Inflammatory macrophage treated with lipopolysaccharide for 1 hour (primary cell): ENCODE measurements at regions not wholly inside any gene's neighbourhood (a gene's known extent, or its start where the extent isn't known, plus 50 kb on each side); places are given as distances from the start of the nearest gene placed in this dataset.
A peak's percentile ranks its signal among the peaks of the same experiment; 100 is the strongest.

Experiments
- DNase-seq, 2 donors: peaks; one replicate each; pipeline ENCODE4 v3.0.0-alpha.2; 2020 to 2022

- no peak for DNase-seq
Observed at GRCh38 chr9:695252-695651, 146.2 kb upstream of the DMRT1 start.

DNA sequence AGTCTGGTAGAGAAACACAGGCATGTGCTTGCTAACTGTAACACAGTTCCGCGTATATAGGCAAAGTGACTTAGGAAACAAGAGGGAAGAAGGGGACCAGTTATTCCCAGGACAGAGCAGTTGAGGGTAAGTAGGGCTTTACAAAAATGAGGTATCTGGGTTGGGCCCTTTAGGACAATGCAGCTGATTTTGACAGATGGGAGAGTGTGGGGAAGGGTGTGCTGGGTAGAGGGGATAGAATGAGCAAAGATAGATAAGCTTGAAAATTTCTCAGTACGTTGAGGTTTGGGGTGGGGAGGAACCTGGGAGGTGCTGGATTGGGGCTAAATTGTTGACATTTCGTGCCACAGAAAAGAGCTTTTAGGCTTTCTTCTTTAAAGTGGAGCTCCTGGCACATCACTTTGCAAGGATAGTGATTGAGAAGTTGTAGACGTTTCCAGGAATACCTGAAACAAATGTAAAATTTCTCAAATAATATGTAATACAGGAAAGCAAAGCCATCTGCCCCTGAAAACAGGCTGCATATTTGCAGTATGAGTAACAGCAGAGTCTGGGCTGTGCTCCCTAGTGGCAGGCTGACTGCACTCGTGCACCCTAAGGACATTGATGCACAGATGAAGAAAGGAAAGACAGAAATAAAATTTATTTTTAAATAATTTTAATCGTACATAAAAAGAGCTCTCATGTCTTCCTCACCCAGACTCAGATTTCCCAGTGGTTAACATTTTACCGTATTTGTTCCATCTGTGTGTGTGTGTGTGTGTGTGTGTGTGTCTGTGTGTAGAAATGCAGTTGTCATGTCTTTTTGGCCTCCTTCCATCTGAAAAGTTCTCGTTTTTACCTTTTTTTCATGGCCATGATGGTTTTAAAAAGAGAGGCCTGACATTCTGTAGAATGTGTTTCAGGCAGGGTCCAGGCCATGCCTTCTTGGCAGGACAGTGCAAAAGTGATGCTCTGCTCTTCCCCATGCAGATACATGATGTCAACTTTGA, 144.9 kb upstream of the DMRT1 start:
- no peak for DNase-seq

GRCh38 chr9:698276-698675, 143.2 kb upstream of the DMRT1 start:
- DNase-seq: no peak

DNA sequence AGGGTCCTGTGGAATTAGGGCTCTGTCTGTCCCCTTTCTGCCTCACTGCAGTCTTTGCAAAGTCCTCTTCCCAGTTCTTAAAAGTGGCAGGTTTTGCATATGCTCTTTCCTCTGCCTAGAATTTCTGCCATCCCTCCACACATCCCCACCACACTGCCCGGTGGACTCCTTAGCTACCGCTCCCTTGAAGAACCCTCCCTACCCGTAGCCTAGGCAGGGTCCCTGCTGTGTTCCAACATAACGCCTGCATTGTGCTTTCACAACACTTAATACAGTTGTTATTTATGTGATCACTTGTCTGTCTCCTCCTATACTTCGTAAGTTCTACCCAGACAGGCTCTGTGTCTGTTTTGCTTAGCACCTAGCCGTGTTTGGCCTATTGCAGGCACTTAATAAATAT, 142.5 kb upstream of the DMRT1 start:
- DNase-seq: no peak

DNA sequence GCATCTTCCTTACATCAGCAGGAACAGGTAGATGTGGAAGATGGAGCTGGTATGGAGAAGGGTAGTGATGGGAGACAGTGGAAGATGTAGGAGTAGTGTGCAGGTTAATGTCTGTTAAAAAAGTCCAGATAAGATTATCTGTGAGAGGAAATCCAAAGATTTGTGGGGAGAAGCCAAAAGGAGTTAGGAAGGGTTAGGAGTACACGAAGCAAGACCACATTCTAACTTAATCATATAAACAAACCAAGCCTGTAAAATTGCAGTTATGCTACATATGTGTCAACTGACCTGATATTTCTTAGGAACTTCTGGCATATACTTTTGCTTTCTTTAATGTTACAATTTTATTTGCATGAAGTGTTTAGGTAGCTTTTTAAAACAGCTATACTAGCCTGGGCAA, 142.1 kb upstream of the DMRT1 start:
- no peak for DNase-seq

- no peak for DNase-seq
Observed at GRCh38 chr9:700365-701282, 140.9 kb upstream of the DMRT1 start.

DNA sequence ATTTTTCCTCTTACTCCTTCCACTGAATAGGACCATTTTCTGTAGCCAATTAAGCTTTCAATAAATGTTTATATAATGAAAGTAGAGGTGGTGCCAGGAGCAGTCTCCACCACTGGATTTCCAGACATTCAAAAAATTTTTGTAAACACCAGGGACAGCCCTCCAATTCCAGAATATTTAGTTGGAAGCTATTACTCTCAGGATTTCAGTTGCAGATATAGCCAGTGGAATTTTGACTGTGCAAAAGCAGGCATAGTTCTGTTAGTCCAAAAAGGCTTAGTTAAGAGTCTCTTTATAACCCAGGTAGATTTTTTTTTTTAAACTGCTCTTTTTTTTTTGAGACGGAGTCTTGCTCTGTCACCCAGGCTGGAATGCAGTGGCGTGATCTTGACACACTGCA, 138.1 kb upstream of the DMRT1 start:
- no peak for DNase-seq

GRCh38 chr9:706073-706472, 135.4 kb upstream of the DMRT1 start:
- no peak for DNase-seq

- DNase-seq: peak; percentile 67 to 71
Observed at GRCh38 chr9:706606-707459, 134.7 kb upstream of the DMRT1 start.

GRCh38 chr9:708182-708550, 133.3 kb upstream of the DMRT1 start:
- DNase-seq: no peak

DNA sequence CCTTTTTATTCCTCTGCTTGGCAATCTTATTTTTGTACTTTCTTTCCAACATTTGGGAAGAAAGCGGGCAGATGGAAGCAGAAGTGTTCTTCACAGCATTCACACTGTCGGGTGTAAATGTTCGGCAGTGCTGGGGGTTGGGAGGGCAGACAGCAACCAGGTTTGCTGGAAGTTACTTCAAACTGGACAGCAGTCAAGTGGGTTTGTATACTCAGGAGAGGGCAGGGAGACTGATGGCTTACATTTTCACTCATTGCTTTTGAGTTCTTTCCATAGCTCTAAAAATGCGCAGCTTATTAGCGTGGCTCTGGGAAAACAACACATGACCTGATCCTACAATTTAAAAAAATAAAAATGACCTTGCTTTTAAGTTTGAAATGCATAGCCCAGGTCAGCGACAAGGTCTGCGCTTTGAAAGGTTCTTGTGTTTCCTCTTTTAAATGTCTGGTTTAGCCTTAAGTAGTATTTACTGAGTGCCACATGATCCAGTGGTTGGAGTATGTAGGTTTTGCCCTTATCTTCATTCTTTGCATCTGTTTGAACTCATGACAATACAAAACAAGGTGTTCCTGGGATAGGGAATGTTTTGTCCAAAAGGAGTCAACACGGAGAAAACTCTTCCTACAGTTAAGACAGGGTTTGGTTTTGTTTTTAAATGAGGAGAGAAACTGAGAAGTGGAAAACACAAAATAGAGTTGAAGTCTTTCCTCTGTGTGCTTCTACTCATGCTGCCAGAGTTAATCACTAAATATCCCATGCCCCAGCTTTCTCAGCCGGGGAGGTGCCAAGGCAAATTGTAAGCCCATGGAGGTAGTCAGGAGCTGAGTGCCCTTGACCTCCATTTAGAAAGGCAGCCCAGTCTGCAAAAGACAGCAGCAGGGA, 132.7 kb upstream of the DMRT1 start:
- no peak for DNase-seq

- DNase-seq: no peak
Observed at GRCh38 chr9:710951-711745, 130.3 kb upstream of the DMRT1 start.

- DNase-seq: no peak
Observed at GRCh38 chr9:711761-712553, 129.5 kb upstream of the DMRT1 start.

DNA sequence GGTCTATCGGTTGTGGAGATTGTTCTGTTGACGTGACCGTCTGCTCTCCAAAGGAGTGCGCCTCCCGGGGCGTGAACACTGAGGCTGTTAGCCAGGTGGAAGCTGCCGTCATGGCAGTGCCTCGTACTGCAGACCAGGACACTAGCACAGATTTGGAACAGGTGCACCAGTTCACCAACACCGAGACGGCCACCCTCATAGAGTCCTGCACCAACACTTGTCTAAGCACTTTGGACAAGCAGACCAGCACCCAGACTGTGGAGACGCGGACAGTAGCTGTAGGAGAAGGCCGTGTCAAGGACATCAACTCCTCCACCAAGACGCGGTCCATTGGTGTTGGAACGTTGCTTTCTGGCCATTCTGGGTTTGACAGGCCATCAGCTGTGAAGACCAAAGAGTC, 128.9 kb upstream of the DMRT1 start:
- DNase-seq: no peak

GRCh38 chr9:713091-713490, 128.4 kb upstream of the DMRT1 start:
- DNase-seq: no peak

DNA sequence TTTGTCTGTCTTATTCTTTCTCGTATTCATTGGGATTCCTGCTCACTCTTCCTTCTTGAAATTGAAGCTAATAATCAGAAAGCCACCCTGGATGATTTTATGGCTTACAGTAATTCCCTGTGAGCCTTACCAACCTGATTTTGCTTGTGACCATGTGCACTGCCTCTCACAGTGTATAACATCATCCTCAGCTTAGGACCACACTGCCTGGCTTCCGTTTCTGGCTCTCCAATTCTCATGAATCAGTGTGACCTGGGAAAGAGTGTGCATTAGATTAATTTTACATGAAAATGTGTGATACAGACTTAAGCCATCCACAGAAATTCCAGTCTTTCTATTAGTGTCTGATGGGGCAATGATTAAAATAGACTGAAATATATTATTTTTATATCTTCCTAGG, 126.8 kb upstream of the DMRT1 start:
- no peak for DNase-seq

DNA sequence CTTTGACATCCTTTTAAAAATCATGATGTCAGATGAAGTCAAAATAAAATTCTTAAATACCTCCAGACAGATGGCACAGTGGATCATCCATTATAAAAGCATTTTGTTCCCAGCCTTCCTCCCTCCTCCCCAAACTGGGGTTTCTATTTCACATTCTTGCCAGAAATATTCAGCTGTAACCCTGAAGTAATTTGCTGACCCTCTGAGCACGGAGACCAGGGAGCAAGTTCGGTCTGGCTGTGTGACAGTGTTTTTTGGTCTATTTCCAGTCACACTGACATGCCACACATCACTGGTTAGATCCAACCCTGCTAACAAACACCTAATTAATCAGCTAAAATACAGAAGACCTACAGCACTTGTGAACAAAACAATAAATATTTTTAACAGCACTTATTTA, 126.2 kb upstream of the DMRT1 start:
- no peak for DNase-seq

GRCh38 chr9:715743-716400, 125.6 kb upstream of the DMRT1 start:
- no peak for DNase-seq

DNA sequence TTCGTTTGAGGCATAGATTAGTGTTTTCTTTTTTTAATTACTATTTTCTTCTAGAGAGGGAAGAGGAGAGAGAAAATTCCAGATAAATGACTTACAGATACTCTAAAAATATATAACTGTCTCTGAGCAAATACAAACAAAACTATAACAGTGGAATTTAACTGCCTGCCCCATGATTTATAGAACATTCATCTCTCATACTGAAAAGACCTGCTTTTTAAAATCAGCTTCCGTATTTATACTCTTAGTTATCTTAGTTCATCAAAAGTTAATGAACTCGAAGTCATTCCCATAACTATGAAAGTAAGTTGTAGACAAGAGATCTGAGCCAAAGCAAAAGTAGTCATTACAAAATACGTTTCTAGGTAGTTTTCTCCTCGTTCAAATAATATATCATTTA, 123.8 kb upstream of the DMRT1 start:
- DNase-seq: no peak
